ENCODE measurements at regions not wholly inside any gene's neighbourhood (a gene's known extent, or its start where the extent isn't known, plus 50 kb on each side); places are given as distances from the start of the nearest gene placed in this dataset.

DNA sequence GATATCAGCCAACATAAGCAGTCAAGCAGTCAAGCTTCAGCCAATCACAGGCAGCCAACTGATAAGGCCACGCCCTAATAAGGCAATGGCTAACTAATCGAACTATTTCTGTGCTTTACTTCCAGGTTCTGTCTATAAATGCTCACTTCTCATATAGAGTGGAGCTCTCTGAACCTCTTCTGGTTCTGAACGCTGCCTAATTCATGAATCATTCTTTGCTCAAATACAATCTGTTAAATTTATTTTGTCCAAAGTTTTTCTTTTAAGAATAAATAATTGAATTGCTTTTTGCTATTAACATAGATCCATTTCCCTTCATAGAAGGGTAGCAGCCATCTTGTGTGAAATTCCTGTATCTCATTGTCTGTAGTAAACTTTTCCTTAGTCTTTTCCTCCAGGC, 97.9 kb upstream of the TMEM72 start:
- TF ChIP-seq, protein P1, sequence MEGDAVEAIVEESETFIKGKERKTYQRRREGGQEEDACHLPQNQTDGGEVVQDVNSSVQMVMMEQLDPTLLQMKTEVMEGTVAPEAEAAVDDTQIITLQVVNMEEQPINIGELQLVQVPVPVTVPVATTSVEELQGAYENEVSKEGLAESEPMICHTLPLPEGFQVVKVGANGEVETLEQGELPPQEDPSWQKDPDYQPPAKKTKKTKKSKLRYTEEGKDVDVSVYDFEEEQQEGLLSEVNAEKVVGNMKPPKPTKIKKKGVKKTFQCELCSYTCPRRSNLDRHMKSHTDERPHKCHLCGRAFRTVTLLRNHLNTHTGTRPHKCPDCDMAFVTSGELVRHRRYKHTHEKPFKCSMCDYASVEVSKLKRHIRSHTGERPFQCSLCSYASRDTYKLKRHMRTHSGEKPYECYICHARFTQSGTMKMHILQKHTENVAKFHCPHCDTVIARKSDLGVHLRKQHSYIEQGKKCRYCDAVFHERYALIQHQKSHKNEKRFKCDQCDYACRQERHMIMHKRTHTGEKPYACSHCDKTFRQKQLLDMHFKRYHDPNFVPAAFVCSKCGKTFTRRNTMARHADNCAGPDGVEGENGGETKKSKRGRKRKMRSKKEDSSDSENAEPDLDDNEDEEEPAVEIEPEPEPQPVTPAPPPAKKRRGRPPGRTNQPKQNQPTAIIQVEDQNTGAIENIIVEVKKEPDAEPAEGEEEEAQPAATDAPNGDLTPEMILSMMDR (IDR thresholded peaks at IDR 0.05) = no peak
- Histone ChIP-seq H3K36me3 (ENCODE audit: low read depth) (no peaks in the 10 kb centered on the region), H3K9me3 (no peaks in the 10 kb centered on the region), H3K4me3 (no peak overlapping the region), H3K4me1 (ENCODE audit: low read depth) (no peaks in the 10 kb centered on the region)
- DNase-seq (no peak), ATAC-seq (no peak)
- intact Hi-C loops (cut with DNase I, micrococcal nuclease) = no loop called here

- no peak overlapping the region for H3K4me3 ChIP-seq
- intact Hi-C loops (cut with DNase I, micrococcal nuclease) = no loop called here
- DNase-seq (no peak), ATAC-seq (no peak)
- H3K4me1 ChIP-seq (ENCODE audit: low read depth) = no peaks in the 10 kb centered on the region
- H3K9me3 ChIP-seq = no peaks in the 10 kb centered on the region
- TF ChIP-seq, protein P1 (IDR thresholded peaks at IDR 0.05) = no peak
- H3K36me3 ChIP-seq (ENCODE audit: low read depth) = no peaks in the 10 kb centered on the region
Observed at GRCh38 chr10:44814929-44815328, 96.2 kb upstream of the TMEM72 start.

GRCh38 chr10:44818041-44818649, 93.0 kb upstream of the TMEM72 start:
- H3K4me1 ChIP-seq (ENCODE audit: low read depth) = no peaks in the 10 kb centered on the region
- ATAC-seq (no peak), DNase-seq (peak in 1 of 3 donors; percentile 24)
- H3K36me3 ChIP-seq (ENCODE audit: low read depth) = no peaks in the 10 kb centered on the region
- no peak overlapping the region for H3K4me3 ChIP-seq
- intact Hi-C loops (cut with DNase I, micrococcal nuclease) = no loop called here
- TF ChIP-seq, protein P1 (IDR thresholded peaks at IDR 0.05) = no peak
- no peaks in the 10 kb centered on the region for H3K9me3 ChIP-seq

DNA sequence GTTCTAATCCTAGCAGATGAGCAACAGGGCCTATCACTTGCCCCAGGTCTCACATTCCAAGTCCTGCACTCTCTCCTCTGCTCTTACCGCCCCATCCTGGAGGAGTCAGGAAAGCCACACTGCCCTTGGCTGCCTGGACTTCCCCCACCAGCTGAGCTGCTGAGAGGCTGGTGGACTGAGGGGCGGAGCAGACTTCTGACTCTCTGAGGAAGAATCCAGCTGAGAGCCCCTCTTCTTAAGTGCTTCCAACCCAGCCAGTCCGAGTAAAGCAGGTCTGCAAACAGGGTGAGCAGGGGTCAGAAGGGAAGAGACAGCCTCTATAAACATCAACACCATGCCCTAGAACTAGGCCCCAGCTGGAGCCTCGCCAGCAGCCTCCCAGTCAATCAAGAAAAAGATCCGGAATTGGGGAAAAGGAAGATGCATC, 92.4 kb upstream of the TMEM72 start:
- H3K4me3 ChIP-seq = no peak overlapping the region
- TF ChIP-seq, protein P1 (IDR thresholded peaks at IDR 0.05) = no peak
- intact Hi-C loops (cut with DNase I, micrococcal nuclease) = no loop called here
- no peak for ATAC-seq
- no peak for DNase-seq
- no peaks in the 10 kb centered on the region for H3K4me1 ChIP-seq (ENCODE audit: low read depth)
- H3K36me3 ChIP-seq (ENCODE audit: low read depth) = no peaks in the 10 kb centered on the region
- H3K9me3 ChIP-seq = no peaks in the 10 kb centered on the region

DNA sequence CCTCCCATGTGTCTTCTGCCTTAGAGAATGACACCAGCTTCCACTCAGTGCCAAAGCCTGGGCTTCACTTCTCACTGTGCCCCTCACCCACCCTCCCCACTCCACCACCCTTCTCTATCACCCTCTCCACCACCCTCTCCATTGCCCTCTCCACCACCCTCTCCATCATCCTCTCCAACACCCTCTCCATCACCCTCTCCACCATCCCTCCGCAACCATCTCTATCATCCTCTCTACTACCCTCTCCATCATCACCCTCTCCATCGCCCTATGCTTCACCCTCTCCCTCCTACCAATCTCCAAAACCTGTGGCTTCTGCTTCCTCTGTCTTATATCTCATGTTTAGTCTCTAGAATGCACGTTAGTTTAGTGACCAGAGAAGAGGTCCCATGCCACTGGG, 91.0 kb upstream of the TMEM72 start:
- Histone ChIP-seq H3K4me1 (ENCODE audit: low read depth) (no peaks in the 10 kb centered on the region), H3K36me3 (ENCODE audit: low read depth) (no peaks in the 10 kb centered on the region), H3K9me3 (no peaks in the 10 kb centered on the region), H3K4me3 (no peak overlapping the region)
- TF ChIP-seq, protein P1 (IDR thresholded peaks at IDR 0.05) = no peak
- ATAC-seq (no peak), DNase-seq (no peak)
- intact Hi-C loops (cut with DNase I, micrococcal nuclease) = no loop called here

DNA sequence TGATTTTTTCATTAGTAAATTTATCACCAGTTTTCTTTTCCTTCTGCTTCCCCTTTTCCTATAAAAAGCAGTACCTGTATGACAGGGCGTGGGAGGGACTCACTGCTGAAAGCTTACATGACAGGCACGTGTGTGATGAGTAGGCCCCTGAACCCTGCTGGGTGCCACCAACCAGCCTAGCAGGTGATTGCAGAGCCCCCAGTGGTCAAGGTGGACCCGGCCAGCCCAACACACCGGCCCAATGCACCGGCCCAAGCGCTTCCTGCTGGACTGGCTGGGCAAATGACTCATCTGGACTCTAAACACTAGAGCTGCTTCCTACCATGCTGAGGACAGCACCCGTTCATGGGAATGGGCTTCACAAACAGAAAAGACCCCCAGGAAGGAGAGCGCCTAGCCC, 89.8 kb upstream of the TMEM72 start:
- TF ChIP-seq, protein P1 (IDR thresholded peaks at IDR 0.05) = no peak
- Histone ChIP-seq H3K36me3 (ENCODE audit: low read depth) (no peaks in the 10 kb centered on the region), H3K4me3 (no peak overlapping the region), H3K4me1 (ENCODE audit: low read depth) (no peaks in the 10 kb centered on the region), H3K9me3 (no peaks in the 10 kb centered on the region)
- DNase-seq (no peak), ATAC-seq (no peak)
- intact Hi-C loops (cut with DNase I, micrococcal nuclease) = no loop called here

Data from mucosa of descending colon (tissue), 3 donors.